Left ventricle myocardium inferior (tissue), 1 donor: ENCODE measurements at regions not wholly inside any gene's neighbourhood (a gene's known extent, or its start where the extent isn't known, plus 50 kb on each side); places are given as distances from the start of the nearest gene placed in this dataset.

ENCODE experiments used
- DNase-seq: peaks from one replicate; pipeline ENCODE4 v3.0.0-alpha.2; 2020
- H3K27ac ChIP-seq: fragments of 200-600 bp; replicated peaks from 2 replicates; pipeline ENCODE4 v1.8.0; 2021
- H3K27me3 ChIP-seq: fragments of 200-600 bp; 2 replicates; pipeline ENCODE4 v1.8.0; 2021; ENCODE audit warnings: low read depth
- H3K36me3 ChIP-seq: fragments of 200-600 bp; 2 replicates; pipeline ENCODE4 v1.8.0; 2021
- H3K4me1 ChIP-seq: fragments of 200-600 bp; 2 replicates; pipeline ENCODE4 v1.8.0; 2021
- H3K4me3 ChIP-seq: fragments of 200-600 bp; 2 replicates; pipeline ENCODE4 v1.8.0; 2021; ENCODE audit warnings: mild to moderate bottlenecking, moderate library complexity
- H3K9me3 ChIP-seq: fragments of 200-600 bp; replicated peaks from 2 replicates; pipeline ENCODE4 v1.8.0; 2021
- intact Hi-C: fragments of 100-400 bp; cut with micrococcal nuclease; formaldehyde crosslinking; loops from one replicate; pipeline ENCODE4 v1.11.0; 2022
- TF ChIP-seq, protein P1 (sequence below): fragments of 200-600 bp; IDR thresholded peaks from 2 replicates; pipeline ENCODE4 v1.8.0; 2021; ENCODE audit warnings: antibody characterized with exemption, mild to moderate bottlenecking, borderline replicate concordance
- donor health status: DM: no; HTN: yes; CAD: no; lungs with severe emphysema.

DNA sequence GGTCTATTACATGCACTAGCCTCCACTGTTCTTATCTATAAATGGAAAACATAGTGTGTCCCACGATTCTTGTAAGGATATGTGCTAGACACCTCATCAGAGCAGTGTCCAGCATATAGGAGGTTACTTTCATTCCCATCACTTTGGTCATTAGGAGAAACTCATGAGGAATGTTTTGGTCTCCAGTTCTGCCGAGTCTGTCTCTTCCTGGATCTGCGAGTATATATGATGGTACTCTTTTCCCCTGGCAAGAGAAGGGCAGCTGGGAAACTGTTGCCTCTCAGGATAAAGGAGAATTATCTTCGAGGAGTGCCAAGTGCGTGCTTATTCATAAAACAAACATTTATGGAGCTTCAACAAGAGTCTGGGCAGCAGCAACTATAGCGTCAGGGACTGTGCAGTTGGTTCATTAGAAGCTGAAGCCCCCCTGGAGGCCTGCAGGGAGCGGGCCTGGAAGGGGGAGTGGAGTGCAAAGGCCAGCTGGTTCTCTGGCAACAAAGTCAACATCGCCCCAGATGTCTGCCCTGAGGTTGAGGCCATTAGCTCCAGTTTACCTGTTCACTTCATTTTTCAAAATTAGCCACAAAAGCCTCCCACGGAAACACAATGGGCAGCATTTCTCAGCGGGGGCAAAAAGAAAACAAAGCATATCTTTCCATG is 811.9 kb downstream of the MAFB start:
- no peaks in the 10 kb centered on the region for H3K4me1 ChIP-seq
- H3K4me3 ChIP-seq: no peak overlapping the region
- TF ChIP-seq, protein P1, sequence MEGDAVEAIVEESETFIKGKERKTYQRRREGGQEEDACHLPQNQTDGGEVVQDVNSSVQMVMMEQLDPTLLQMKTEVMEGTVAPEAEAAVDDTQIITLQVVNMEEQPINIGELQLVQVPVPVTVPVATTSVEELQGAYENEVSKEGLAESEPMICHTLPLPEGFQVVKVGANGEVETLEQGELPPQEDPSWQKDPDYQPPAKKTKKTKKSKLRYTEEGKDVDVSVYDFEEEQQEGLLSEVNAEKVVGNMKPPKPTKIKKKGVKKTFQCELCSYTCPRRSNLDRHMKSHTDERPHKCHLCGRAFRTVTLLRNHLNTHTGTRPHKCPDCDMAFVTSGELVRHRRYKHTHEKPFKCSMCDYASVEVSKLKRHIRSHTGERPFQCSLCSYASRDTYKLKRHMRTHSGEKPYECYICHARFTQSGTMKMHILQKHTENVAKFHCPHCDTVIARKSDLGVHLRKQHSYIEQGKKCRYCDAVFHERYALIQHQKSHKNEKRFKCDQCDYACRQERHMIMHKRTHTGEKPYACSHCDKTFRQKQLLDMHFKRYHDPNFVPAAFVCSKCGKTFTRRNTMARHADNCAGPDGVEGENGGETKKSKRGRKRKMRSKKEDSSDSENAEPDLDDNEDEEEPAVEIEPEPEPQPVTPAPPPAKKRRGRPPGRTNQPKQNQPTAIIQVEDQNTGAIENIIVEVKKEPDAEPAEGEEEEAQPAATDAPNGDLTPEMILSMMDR: no peak
- peaks cover 4% of the 10 kb centered on the region for H3K27me3 ChIP-seq
- no peak for DNase-seq
- intact Hi-C loops: loop anchor here (10.0 kb wide), 1 partner anchor 612 kb away; no protein-coding TSS in a partner anchor
- no peak overlapping the region for H3K27ac ChIP-seq
- peaks cover 6% of the 10 kb centered on the region for H3K9me3 ChIP-seq
- H3K36me3 ChIP-seq: no peaks in the 10 kb centered on the region

DNA sequence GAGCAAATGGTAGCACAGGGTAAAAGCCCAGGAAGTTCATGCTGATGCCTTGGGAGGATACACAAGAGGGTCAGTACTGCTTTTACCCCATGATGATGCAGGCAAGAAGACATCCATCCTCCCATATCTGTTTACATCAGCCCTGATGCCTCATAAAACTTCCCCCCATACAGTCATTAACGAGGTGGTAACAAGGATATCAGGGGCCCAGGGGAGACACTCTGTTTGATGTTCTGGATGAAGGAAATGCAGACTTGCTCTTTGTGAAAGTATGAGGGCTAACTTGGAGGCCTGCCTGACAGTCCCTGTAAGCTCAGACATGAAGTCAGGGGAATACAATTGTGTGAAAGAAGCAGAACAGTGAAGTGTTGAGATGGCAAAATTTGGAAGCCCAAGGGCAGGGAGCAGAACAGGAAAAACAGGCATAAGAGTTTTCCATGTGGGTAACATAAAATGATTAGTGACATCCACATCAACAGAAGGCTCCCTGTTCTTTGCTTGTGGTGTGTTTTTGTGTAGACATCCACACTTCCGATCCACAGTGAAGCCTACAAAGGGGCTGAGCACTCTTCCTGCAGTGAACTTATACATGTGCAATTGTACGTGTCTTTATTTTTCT is 813.4 kb downstream of the MAFB start:
- Histone ChIP-seq H3K27me3 (peaks cover 4% of the 10 kb centered on the region), H3K9me3 (no peaks in the 10 kb centered on the region), H3K4me1 (no peaks in the 10 kb centered on the region), H3K27ac (no peak overlapping the region), H3K36me3 (no peaks in the 10 kb centered on the region), H3K4me3 (no peak overlapping the region)
- TF ChIP-seq, protein P1: no peak
- intact Hi-C loops: loop anchor here (10.0 kb wide), 1 partner anchor 611 kb away; no protein-coding TSS in a partner anchor
- no peak for DNase-seq

DNA sequence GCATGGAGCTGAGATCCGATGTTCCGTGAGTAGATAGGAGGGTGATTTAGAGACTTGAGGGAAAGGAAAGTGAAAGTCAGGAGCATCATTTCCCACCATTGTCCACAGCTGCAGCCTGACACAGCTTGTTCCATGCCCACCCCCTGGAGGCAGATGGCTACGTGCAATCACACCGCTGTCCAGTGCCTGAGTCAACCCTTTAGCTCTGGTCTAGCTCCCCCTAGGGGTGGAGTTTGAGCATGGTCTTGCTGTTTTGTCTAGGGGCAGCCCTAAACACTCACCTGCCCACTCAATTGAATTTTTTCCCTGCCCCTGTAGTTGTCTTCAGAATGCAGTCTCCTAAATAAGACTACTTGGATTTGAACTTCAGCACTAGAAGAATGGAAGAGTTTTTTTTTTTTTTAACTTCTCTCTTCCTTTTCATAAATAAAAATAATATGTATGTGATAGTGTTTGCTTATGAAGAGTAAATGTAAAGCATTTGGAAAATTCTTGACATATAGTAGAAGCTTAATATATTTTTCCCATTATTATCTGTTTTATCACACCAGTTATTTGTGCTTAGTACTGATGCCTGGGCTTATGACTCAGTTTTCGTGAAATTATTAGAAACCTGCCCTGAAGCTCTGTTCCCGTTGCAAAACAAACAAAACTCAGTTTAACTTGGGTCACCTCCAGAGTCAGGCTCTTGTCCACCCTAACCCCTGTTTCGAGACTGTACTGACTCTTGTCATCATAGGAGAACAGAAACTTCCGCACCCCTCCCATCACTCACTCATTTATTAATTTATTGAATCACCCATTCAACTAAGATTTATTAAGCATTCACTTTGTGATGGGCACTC is 814.8 kb downstream of the MAFB start:
- H3K36me3 ChIP-seq: no peaks in the 10 kb centered on the region
- H3K9me3 ChIP-seq: no peaks in the 10 kb centered on the region
- H3K4me3 ChIP-seq: no peak overlapping the region
- no peak overlapping the region for H3K27ac ChIP-seq
- no peaks in the 10 kb centered on the region for H3K4me1 ChIP-seq
- peak; percentile 58 for DNase-seq
- H3K27me3 ChIP-seq: peaks cover 4% of the 10 kb centered on the region
- TF ChIP-seq, protein P1: peak; percentile 83
- intact Hi-C loops: loop anchor here (10.0 kb wide), 1 partner anchor 609 kb away; no protein-coding TSS in a partner anchor

DNA sequence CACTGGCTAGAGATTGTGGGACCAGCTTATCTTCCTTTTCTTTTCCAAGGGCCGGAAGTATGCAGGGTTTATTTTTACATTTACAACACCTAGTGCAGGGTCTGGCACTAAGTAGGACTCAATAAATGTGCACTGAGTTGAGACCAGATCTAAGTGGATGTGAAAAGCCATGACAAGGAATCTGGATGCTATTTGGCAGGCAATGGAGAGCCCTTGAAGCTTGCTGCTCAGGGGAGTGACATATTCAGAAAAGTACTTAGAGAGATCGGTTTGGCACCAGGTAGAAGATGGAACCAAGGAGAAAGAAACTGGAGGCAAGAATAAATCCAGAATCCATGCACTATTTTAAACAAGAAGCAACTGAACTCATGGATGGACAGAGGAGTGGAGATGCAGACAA is 815.8 kb downstream of the MAFB start:
- DNase-seq: no peak
- Histone ChIP-seq H3K27ac (no peak overlapping the region), H3K27me3 (peaks cover 4% of the 10 kb centered on the region), H3K4me3 (no peak overlapping the region), H3K36me3 (no peaks in the 10 kb centered on the region), H3K9me3 (no peaks in the 10 kb centered on the region), H3K4me1 (no peaks in the 10 kb centered on the region)
- intact Hi-C loops: loop anchor here (10.0 kb wide), 1 partner anchor 608 kb away; no protein-coding TSS in a partner anchor
- TF ChIP-seq, protein P1: no peak

DNA sequence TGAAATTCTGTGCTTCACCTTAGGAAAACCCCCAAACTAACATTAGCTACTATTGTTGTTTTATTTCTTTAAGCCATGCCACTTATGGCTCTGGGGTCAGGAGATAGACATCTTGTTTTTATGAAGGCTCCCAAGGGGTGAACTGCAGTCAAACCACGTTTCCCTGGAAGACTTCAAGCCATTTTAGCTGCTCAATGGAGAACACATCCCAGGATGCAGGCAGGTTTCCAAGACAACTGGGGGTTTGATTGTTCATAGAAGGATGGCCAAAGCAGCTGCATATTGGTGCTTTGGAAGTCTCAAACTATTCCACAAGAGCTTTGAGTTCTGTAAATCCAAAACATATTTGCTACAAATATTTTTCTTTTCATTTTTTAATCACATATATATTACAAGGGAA is 818.0 kb downstream of the MAFB start:
- TF ChIP-seq, protein P1: no peak
- intact Hi-C loops: loop anchor here (10.0 kb wide), 1 partner anchor 606 kb away; no protein-coding TSS in a partner anchor
- no peak for DNase-seq
- no peaks in the 10 kb centered on the region for H3K36me3 ChIP-seq
- H3K27me3 ChIP-seq: no peaks in the 10 kb centered on the region
- no peaks in the 10 kb centered on the region for H3K9me3 ChIP-seq
- no peak overlapping the region for H3K27ac ChIP-seq
- no peaks in the 10 kb centered on the region for H3K4me1 ChIP-seq
- no peak overlapping the region for H3K4me3 ChIP-seq
